Suprapubic skin (tissue), 3 donors: ENCODE measurements at regions not wholly inside any gene's neighbourhood (a gene's known extent, or its start where the extent isn't known, plus 50 kb on each side); places are given as distances from the start of the nearest gene placed in this dataset.

Source experiments
- CTCF ChIP-seq, 2 donors: fragments of 200-600 bp in 1 of 2; fragments of 450-650 bp in 1 of 2; sonication (generic) in 1 of 2; IDR thresholded peaks; one replicate each; pipeline ENCODE4 v1.5.1; 2016 to 2019; ENCODE audit warnings: antibody characterized with exemption in 2 of 2, mild to moderate bottlenecking in 1 of 2, moderate library complexity in 1 of 2
- POLR2AphosphoS5 ChIP-seq, 3 donors: sonication (generic); formaldehyde crosslinking; IDR thresholded peaks; one replicate each; pipeline ENCODE4 v1.6.1; 2017; ENCODE audit warnings: antibody characterized with exemption in 3 of 3

GRCh38 chr2:7145707-7146106 lies 228.5 kb downstream of the RNF144A start:
- TF ChIP-seq POLR2AphosphoS5 (IDR thresholded peaks at IDR 0.05) (no peak), CTCF (IDR thresholded peaks at IDR 0.05) (no peak)
